IMR-90 (cell line): ENCODE measurements at regions not wholly inside any gene's neighbourhood (a gene's known extent, or its start where the extent isn't known, plus 50 kb on each side); places are given as distances from the start of the nearest gene placed in this dataset.

Source experiments
- ATAC-seq: fragments of 200-7000 bp; cut with Tn5 transposase; 2 replicates; pipeline ENCODE4 v1.9.1; 2020; ENCODE audit warnings: low read depth, mild to moderate bottlenecking, moderate library complexity
- BruUV-seq: library from RNA; stranded (reverse); fragments of 400-500 nt; replicated peaks from 2 replicates; lab custom pipeline; 2021; lab: Mats Ljungman, UMichigan
- CTCF ChIA-PET: fragments of 300-600 bp; formaldehyde crosslinking; extraction: SDS; loops from one replicate; lab custom pipeline; 2021; ENCODE audit warnings: antibody characterized with exemption; lab: Yijun Ruan, JAX
- POLR2A ChIA-PET: fragments of 300-600 bp; sonication (Branson Sonifier 250); formaldehyde crosslinking; loops from one replicate; lab custom pipeline; 2022; ENCODE audit warnings: antibody characterized with exemption; ENCODE audit not compliant: unreplicated experiment; lab: Charles Lee
- DNase-seq: peaks from one replicate; pipeline ENCODE4 v3.0.0; 2013
- H2AFZ ChIP-seq: replicated peaks from 2 replicates; pipeline ENCODE3; 2013; ENCODE audit warnings: low read length, mild to moderate bottlenecking; ENCODE audit not compliant: poor library complexity
- H2AK5ac ChIP-seq: 2 replicates; pipeline ENCODE4 v1.6.1; 2013; ENCODE audit warnings: low read depth, low read length, inconsistent platforms
- H2AK9ac ChIP-seq: replicated peaks from 2 replicates; pipeline ENCODE3; 2013; ENCODE audit warnings: mild to moderate bottlenecking, low read depth, low read length, moderate library complexity; ENCODE audit not compliant: poor library complexity
- H2BK120ac ChIP-seq: 2 replicates; pipeline ENCODE4 v1.6.1; 2013; ENCODE audit warnings: low read depth, low read length, inconsistent platforms
- H2BK15ac ChIP-seq: 3 replicates; pipeline ENCODE4 v1.6.1; 2013; ENCODE audit warnings: low read depth, low read length, inconsistent platforms
- H2BK20ac ChIP-seq: 2 replicates; pipeline ENCODE4 v1.6.1; 2013; ENCODE audit warnings: low read depth, mild to moderate bottlenecking, inconsistent platforms, low read length, moderate library complexity
- H2BK5ac ChIP-seq: 2 replicates; pipeline ENCODE4 v1.6.1; 2013; ENCODE audit warnings: mild to moderate bottlenecking, low read depth, low read length, inconsistent platforms; ENCODE audit not compliant: poor library complexity, severe bottlenecking
- H3K14ac ChIP-seq: replicated peaks from 2 replicates; pipeline ENCODE4 v1.6.1; 2013; ENCODE audit warnings: low read depth, low read length, inconsistent platforms
- H3K18ac ChIP-seq: 2 replicates; pipeline ENCODE4 v1.6.1; 2013; ENCODE audit warnings: low read depth, low read length, control low read depth
- H3K23ac ChIP-seq: 2 replicates; pipeline ENCODE4 v1.6.1; 2013; ENCODE audit warnings: low read depth, low read length, inconsistent platforms
- H3K27ac ChIP-seq: 2 replicates; pipeline ENCODE4 v1.5.1; 2013; ENCODE audit warnings: mild to moderate bottlenecking, control low read depth, low read length; ENCODE audit not compliant: insufficient read depth
- H3K27me3 ChIP-seq: 2 replicates; pipeline ENCODE4 v1.6.1; 2013; ENCODE audit warnings: low read length; ENCODE audit not compliant: control insufficient read depth, insufficient read depth
- H3K36me3 ChIP-seq: 2 replicates; pipeline ENCODE4 v1.6.1; 2013; ENCODE audit warnings: low read length, mixed read lengths; ENCODE audit not compliant: control insufficient read depth, insufficient read depth
- H3K4ac ChIP-seq: 2 replicates; pipeline ENCODE4 v1.6.1; 2013; ENCODE audit warnings: low read depth, low read length, inconsistent platforms
- H3K4me1 ChIP-seq: 2 replicates; pipeline ENCODE4 v1.6.1; 2013; ENCODE audit warnings: low read length, mixed read lengths; ENCODE audit not compliant: control insufficient read depth, insufficient read depth
- H3K4me2 ChIP-seq: 2 replicates; pipeline ENCODE4 v1.6.1; 2013; ENCODE audit warnings: low read depth, mild to moderate bottlenecking, control low read depth, low read length, moderate library complexity
- H3K4me3 ChIP-seq: 2 replicates; pipeline ENCODE4 v1.5.1; 2013; ENCODE audit warnings: low read depth, mild to moderate bottlenecking, control low read depth, low read length, moderate library complexity; ENCODE audit not compliant: insufficient read depth
- H3K56ac ChIP-seq: 2 replicates; pipeline ENCODE4 v1.6.1; 2013; ENCODE audit warnings: low read length, inconsistent platforms; ENCODE audit not compliant: insufficient read depth; ENCODE audit errors: extremely low read depth
- H3K79me1 ChIP-seq, 2 experiments: 2 replicates each; pipeline ENCODE4 v1.6.1; 2013; ENCODE audit warnings: low read length in 2 of 2, inconsistent platforms in 1 of 2, low read depth in 1 of 2
- H3K9ac ChIP-seq: 2 replicates; pipeline ENCODE4 v1.6.1; 2013; ENCODE audit warnings: low read depth, low read length, control low read depth
- H3K9me1 ChIP-seq: 2 replicates; pipeline ENCODE4 v1.6.1; 2013; ENCODE audit warnings: low read length, inconsistent platforms; ENCODE audit not compliant: insufficient read depth
- H3K9me3 ChIP-seq: 2 replicates; pipeline ENCODE4 v1.6.1; 2013; ENCODE audit warnings: low read length; ENCODE audit not compliant: control insufficient read depth, insufficient read depth
- H4K20me1 ChIP-seq: 2 replicates; pipeline ENCODE4 v1.6.1; 2013; ENCODE audit warnings: low read length, inconsistent platforms; ENCODE audit not compliant: insufficient read depth
- H4K5ac ChIP-seq: 2 replicates; pipeline ENCODE4 v1.6.1; 2013; ENCODE audit warnings: mild to moderate bottlenecking, low read depth, low read length, control low read depth
- H4K8ac ChIP-seq, 2 experiments: 2 replicates each; pipeline ENCODE4 v1.6.1; 2013; ENCODE audit warnings: low read depth in 2 of 2, low read length in 2 of 2, control low read depth in 1 of 2, inconsistent platforms in 1 of 2
- H4K91ac ChIP-seq: 2 replicates; pipeline ENCODE4 v1.6.1; 2013; ENCODE audit warnings: low read depth, low read length, inconsistent platforms; ENCODE audit not compliant: insufficient read depth
- CEBPB ChIP-seq: IDR thresholded peaks from 2 replicates; pipeline ENCODE4 v1.6.1; 2012; ENCODE audit warnings: low read depth, low read length, improper control_type of control experiment
- NFE2L2 ChIP-seq: fragments of 150-350 bp; IDR thresholded peaks from 2 replicates; pipeline ENCODE4 v1.6.1; 2016; ENCODE audit warnings: low read depth, mild to moderate bottlenecking, low read length
- WGBS, 2 experiments: methylation state at CpG; one replicate each; pipeline versions ENCODE4 v1.1.5 to v1.1.7; 2013; ENCODE audit warnings: missing lambda C conversion rate in 2 of 2; ENCODE audit not compliant: insufficient read length in 1 of 2; ENCODE audit errors: extremely low coverage in 2 of 2; 5-methylcytosine and 5-hydroxymethylcytosine counted together
- dilution Hi-C: fragments of 300-500 bp; cut with HindIII; formaldehyde crosslinking; loops from one replicate; pipeline ENCODE4 v1.14.3; 2018; ENCODE audit warnings: low sequenced_read_pairs; ENCODE audit not compliant: unreplicated experiment
- in situ Hi-C: fragments of 300-500 bp; cut with MboI; formaldehyde crosslinking; loops from 3 replicates; pipeline ENCODE4 v1.14.3; 2019; ENCODE audit warnings: low sequenced_read_pairs, inconsistent platforms, mixed read lengths
- intact Hi-C: fragments of 100-400 bp; cut with micrococcal nuclease; formaldehyde crosslinking; loops from 2 replicates; pipeline ENCODE4 v1.10.0; 2022

GRCh38 chr10:31087011-31087410 is 55.3 kb upstream of the ZNF438 start:
- H2BK15ac ChIP-seq, result peak overlapping the region; percentile 20; the same call in 1 of the 3 replicates
- ATAC-seq (no peak), DNase-seq (no peak)
- no peak overlapping the region for H4K91ac ChIP-seq
- H2AFZ ChIP-seq, result peak overlapping the region; percentile 40
- H4K20me1 ChIP-seq, result no peaks in the 10 kb centered on the region
- H3K56ac ChIP-seq, result no peak overlapping the region
- no peak overlapping the region for H2AK9ac ChIP-seq
- H3K18ac ChIP-seq, result no peak overlapping the region
- peak overlapping the region; percentile 53; the same call in 1 of the 2 replicates for H2AK5ac ChIP-seq
- H3K27ac ChIP-seq, result no peak overlapping the region
- no peak overlapping the region for H2BK120ac ChIP-seq
- in situ Hi-C loops, result no loop called here
- intact Hi-C loops, result no loop called here
- no peak overlapping the region for H3K23ac ChIP-seq
- 0 out of 2 replicates have a peak overlapping the region, but pooled peaks have one; percentile 11 for H3K14ac ChIP-seq
- TF ChIP-seq NFE2L2, result no peak
- no peak for TF ChIP-seq CEBPB
- no peak overlapping the region; a peak in 1 of 4 replicates for H4K8ac ChIP-seq
- H3K36me3 ChIP-seq, result no peaks in the 10 kb centered on the region
- H3K9ac ChIP-seq, result no peak overlapping the region
- H3K4ac ChIP-seq, result peak overlapping the region; percentile 9; the same call in 1 of the 2 replicates
- no peak overlapping the region for H2BK5ac ChIP-seq
- H3K9me3 ChIP-seq, result no peaks in the 10 kb centered on the region
- WGBS, 2 experiments, result 60% methylated on average over 1 of the region's 3 CpGs; no CpG with 5 or more reads in 1 of the 2 experiments
- H2BK20ac ChIP-seq, result no peak overlapping the region
- H3K27me3 ChIP-seq, result no peaks in the 10 kb centered on the region
- no peak overlapping the region for H4K5ac ChIP-seq
- H3K9me1 ChIP-seq, result peaks cover 7% of the 10 kb centered on the region; the same call in 1 of the 2 replicates
- BruUV-seq, result no TSS peak
- ChIA-PET POLR2A (no interaction called here), CTCF (no interaction called here)
- dilution Hi-C loops, result no loop called here
- no peak overlapping the region for H3K4me3 ChIP-seq
- no peaks in the 10 kb centered on the region for H3K4me1 ChIP-seq
- no peak overlapping the region for H3K4me2 ChIP-seq
- H3K79me1 ChIP-seq, result no peaks in the 10 kb centered on the region
